ENCODE measurements at regions not wholly inside any gene's neighbourhood (a gene's known extent, or its start where the extent isn't known, plus 50 kb on each side); places are given as distances from the start of the nearest gene placed in this dataset.

DNA sequence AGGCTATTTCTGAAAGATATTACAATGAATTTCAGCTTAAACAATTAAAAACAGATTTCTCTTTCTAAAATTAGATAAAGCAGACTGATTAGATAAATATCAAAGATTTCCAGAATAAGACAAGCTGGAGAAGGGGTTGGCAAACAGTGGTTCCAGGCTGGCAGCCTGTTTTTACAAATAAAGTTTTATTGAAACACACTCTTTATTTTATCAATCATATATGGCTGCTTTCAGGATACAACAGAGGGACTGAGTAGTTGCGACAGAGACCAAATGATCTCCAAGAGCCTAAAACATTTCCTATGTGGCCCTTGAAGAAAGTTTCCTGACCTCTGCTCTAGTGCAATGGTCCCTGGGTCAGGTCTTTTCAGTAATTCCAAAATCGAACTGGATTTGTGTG lies 65.6 kb upstream of the IYD start:
- H2AFZ ChIP-seq (ENCODE audit: low read length): no peak overlapping the region
- H3K27me3 ChIP-seq (ENCODE audit: insufficient read depth, low read length): no peaks in the 10 kb centered on the region
- H2BK5ac ChIP-seq (ENCODE audit: insufficient read length, low read length): no peak overlapping the region
- Mint-ChIP-seq H3K9me3 (peaks cover 0 to 3% of the 10 kb centered on the region in 2 experiments; a peak in 2 of 5 replicates), H3K27me3 (ENCODE audit: low read depth) (peaks cover 9% of the 10 kb centered on the region; the same call in 1 of the 2 replicates), H3K27ac (no peak overlapping the region), H3K4me3 (no peak overlapping the region), H3K36me3 (ENCODE audit: insufficient read depth in 1 of 3, low read depth in 3 of 3) (no peaks in the 10 kb centered on the region), H3K4me1 (no peaks in the 10 kb centered on the region)
- H3K4me1 ChIP-seq (ENCODE audit: insufficient read depth, low read length): no peaks in the 10 kb centered on the region
- H3K23me2 ChIP-seq (ENCODE audit: insufficient read length, low read depth, low read length, poor library complexity, severe bottlenecking): no peaks in the 10 kb centered on the region
- no peak overlapping the region for H4K8ac ChIP-seq (replicated peaks; ENCODE audit: insufficient read length, low read depth, low read length)
- TF ChIP-seq, protein P1, sequence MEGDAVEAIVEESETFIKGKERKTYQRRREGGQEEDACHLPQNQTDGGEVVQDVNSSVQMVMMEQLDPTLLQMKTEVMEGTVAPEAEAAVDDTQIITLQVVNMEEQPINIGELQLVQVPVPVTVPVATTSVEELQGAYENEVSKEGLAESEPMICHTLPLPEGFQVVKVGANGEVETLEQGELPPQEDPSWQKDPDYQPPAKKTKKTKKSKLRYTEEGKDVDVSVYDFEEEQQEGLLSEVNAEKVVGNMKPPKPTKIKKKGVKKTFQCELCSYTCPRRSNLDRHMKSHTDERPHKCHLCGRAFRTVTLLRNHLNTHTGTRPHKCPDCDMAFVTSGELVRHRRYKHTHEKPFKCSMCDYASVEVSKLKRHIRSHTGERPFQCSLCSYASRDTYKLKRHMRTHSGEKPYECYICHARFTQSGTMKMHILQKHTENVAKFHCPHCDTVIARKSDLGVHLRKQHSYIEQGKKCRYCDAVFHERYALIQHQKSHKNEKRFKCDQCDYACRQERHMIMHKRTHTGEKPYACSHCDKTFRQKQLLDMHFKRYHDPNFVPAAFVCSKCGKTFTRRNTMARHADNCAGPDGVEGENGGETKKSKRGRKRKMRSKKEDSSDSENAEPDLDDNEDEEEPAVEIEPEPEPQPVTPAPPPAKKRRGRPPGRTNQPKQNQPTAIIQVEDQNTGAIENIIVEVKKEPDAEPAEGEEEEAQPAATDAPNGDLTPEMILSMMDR (conservative IDR thresholded peaks at IDR 0.05): no peak
- no peak overlapping the region for H3K27ac ChIP-seq (ENCODE audit: insufficient read length, low read depth, low read length)
- H4K91ac ChIP-seq (ENCODE audit: insufficient read length, low read depth, low read length): no peak overlapping the region
- no peak overlapping the region for H3K18ac ChIP-seq (ENCODE audit: insufficient read length, low read depth, low read length)
- no peaks in the 10 kb centered on the region for H3K79me1 ChIP-seq (ENCODE audit: insufficient read depth, low read depth, low read length, poor library complexity, severe bottlenecking)
- H2AK5ac ChIP-seq (ENCODE audit: insufficient read length, low read length): no peak overlapping the region
- H4K20me1 ChIP-seq (ENCODE audit: control insufficient read depth, insufficient read depth, insufficient read length): no peaks in the 10 kb centered on the region
- H2BK15ac ChIP-seq (ENCODE audit: low read depth, low read length): no peak overlapping the region
- no peak overlapping the region for H4K5ac ChIP-seq (ENCODE audit: insufficient read length, low read depth, low read length)
- no peak overlapping the region for H2BK120ac ChIP-seq (ENCODE audit: low read depth, low read length, poor library complexity, severe bottlenecking)
- no peak overlapping the region for H3K4me2 ChIP-seq (ENCODE audit: insufficient read depth, insufficient read length, low read length)
- no peaks in the 10 kb centered on the region for H3K9me3 ChIP-seq (ENCODE audit: control insufficient read depth, low read depth, low read length)
- H3T11ph ChIP-seq (ENCODE audit: low read length): no peak overlapping the region
- no peak overlapping the region for H3K9ac ChIP-seq (ENCODE audit: extremely low read depth, insufficient read length, low read length)
- no peak overlapping the region for H3K14ac ChIP-seq (ENCODE audit: insufficient read depth, low read length)
- no peak overlapping the region for H3K56ac ChIP-seq (ENCODE audit: insufficient read length, low read depth, low read length)
- H3K79me2 ChIP-seq (ENCODE audit: insufficient read depth, low read length): no peaks in the 10 kb centered on the region
- no peak overlapping the region for H3K23ac ChIP-seq (ENCODE audit: insufficient read length, low read depth, low read length)
- WGBS (ENCODE audit: extremely low coverage, insufficient read length, low lambda C conversion rate): no CpG with 5 or more reads among the region's 2 CpGs
- H3K4ac ChIP-seq (ENCODE audit: low read depth, low read length): no peak overlapping the region
- H2BK20ac ChIP-seq (ENCODE audit: low read depth, low read length, poor library complexity, severe bottlenecking): no peak overlapping the region
- no peak overlapping the region for H2BK12ac ChIP-seq (ENCODE audit: insufficient read length, low read depth, low read length)
- no peak for DNase-seq
